G401.6 (cell line): ENCODE measurements at regions not wholly inside any gene's neighbourhood (a gene's known extent, or its start where the extent isn't known, plus 50 kb on each side); places are given as distances from the start of the nearest gene placed in this dataset.

Experiments used
- FAIRE-seq: peaks from 2 replicates; lab custom pipeline; 2012; peaks lifted over from hg19 to GRCh38; lab: Jason Lieb, UNC

DNA sequence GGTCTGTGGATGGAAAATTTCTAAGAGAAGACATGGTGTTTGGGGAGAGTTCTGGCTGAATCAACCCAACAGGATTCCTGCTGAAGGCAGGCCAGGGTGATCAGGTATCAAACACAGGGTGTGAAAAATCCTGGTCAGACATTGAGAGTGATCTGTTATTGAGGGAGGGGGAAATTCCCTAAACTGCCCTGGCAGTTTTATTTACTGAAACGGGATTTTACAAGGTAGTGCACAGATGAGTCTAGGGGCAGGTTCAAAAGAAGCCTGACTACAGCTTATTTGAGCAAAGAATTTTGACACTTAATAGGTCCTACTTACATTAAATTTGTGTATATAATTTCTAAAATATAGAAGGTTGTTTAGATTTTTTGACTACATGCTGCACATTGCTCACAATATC, 569.4 kb upstream of the RGS18 start:
- FAIRE-seq = no peak

DNA sequence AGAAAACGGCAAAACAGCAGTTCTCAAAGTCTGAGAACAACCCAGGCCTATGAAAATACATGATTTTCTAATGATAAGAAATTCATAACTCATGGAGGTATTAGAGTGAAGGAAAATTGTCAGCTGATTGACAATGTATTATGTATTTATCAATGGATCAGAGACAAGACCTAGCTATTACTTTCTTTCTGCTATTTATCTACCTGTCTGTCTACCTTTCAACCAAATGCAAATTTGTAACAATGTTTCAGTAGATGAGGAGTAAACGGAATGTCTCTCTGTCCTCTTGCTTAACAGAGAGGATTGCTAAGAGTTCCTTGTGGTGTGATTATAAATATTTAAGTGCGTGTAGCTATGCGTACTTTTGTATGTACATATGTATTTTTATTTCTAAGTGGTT, 568.7 kb upstream of the RGS18 start:
- no peak for FAIRE-seq

DNA sequence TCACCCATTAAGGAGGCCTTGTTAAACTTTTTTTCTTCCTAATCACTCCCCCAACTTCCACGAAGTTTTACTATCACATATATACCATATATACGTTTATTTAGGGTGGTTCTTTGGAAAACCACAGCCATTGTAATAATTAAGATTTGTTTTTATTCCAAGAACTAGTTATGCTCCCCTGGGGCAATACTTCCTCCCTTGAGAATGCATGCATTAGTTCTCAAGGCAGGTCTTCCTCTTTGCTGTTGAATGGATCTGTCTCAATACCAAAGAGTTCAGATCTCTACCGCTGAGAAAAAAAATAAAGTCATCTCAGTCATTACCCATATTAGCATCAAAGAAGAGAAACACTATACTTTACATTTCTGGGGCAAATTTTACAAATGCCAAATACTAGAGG, 567.7 kb upstream of the RGS18 start:
- FAIRE-seq = no peak

DNA sequence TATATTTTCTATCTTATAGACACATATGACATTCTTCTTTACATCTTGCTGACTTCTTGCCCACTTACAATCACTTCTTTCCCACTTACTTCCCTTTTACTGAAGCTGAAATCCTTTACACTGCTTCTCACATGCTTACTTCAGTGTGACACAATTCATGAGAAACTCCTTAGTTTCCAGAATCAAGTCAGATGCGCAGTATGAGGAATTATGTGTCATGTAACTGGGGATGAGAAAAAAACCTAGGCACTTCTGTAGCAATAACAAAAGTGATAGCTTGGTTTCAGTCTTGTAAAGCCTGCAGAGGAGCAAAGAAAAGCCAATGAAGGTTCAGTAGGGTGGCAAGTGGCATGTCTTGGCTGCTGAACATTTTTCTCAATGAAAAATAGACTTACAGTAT, 566.2 kb upstream of the RGS18 start:
- no peak for FAIRE-seq

DNA sequence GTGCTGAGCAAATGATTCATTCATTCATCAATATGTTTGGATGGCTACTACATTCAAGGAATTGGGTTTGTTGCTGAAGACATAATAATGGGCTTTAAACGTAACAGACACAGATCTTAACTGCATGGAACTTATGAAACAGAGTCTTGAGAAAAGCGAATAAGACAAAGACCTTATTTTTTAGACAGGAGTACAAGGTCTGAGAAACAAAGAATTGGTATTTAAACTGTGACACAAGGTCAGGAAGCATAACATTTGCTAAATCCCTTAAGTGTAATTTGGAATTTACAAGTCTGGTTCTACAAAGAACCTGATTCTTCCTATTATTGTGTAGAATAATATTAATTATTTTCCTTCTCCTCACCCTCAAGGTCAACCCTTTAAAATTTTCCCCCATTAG, 565.4 kb upstream of the RGS18 start:
- no peak for FAIRE-seq

DNA sequence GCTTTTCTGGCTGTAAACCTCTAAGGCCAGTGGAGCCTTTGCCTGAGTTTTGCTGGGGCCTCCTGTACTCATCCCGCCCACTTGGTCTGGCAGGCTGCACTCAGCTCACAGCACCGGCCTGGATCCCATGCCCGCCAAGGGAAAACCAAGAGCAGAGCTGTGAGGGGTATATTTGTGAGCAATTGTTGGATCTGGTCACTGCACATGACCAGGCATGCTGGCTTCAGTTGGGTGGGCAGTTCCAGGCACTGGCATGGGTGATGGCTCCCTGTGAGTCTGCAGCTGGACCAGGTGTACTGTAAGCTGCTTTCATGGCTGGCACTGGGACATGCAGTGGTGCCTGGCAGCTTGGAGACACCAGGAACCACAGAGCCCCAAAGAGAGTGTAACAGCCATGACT, 563.1 kb upstream of the RGS18 start:
- no peak for FAIRE-seq

DNA sequence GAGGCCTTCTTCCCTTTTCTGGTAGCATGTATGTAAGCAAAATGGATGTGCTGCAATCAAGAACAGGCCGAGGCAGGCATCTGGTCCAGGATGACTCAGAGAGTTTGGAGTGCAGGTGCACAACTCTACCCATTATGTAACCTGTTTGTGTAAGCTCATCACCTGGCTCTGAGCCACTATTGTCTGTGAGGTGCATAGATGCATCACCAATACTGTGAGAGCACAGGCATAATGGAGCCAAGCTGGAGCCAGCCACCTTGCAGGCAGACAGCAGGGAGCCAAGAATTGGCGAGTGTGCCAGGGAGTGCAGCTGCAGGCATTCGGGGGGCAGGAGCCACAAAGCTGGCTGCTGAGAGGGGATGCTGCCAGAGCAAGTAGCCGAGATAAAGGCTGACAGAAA, 549.9 kb upstream of the RGS18 start:
- no peak for FAIRE-seq

DNA sequence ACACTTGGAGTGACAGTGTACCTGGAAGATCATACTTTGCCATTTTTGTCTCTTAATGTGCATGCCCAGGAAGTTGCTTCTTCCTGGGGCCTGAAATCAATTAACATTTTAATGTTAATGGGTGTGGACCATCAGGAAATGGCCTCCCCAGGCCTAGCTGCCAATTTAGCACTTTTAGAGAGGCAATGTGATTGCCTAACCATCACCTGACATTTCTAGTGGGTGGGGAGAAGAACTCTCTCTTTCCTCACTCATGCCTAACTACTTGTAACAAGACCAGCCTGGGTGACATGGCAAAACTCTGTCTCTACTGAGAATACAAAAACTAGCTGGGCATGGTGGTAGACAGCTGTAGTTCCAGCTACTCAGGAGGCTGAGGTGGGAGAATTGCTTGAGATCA, 549.0 kb upstream of the RGS18 start:
- no peak for FAIRE-seq

DNA sequence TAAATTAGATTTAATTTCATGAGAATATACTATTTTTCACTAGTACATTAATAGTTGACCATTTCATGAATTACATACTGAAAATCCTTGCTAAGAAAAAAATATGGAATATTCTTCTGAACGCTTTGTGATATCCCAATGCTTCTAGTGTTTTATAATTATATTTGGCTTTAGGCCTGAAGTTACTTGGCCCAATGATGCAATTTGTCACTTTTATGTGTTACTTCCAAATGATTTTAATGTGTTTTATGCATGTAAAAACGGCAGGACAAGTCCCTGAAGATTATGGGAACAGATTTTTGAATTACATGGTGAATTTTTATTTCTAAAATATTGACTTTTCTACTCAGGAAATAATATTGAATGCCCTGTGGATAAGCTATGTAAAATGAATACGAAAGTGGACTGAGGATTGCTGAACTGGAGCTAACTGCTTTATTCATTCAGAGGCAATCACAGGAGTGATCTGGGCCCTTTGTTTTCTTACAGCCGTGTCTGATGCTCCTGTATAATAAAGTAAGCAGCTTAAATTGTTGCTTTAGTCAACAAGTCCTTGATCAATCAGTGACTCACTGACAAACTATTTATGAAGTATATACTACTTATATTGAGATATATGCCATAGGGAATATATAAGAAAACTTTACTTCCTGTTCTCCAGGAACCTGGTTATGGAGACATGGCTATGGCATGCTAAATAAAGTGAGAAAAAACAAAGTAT, 543.0 kb upstream of the RGS18 start:
- FAIRE-seq = no peak

DNA sequence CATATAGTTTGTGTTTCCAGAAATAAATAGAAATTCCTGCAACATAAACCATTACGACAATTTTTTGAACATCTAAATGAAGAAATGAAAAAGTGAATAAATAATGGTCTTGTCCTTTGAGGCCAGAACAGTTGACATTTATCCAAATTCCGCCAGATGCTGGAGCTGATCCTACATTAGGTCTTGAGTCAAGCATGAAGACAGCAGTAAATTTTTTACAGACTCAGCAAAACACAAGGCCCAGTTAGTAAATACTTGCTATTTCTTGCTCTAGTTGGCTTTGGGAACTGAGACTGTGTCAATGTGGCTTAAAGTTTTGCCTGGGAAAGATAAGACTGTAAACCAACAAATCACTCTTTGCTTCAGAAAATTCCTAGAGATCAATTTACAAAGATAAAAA, 540.1 kb upstream of the RGS18 start:
- no peak for FAIRE-seq

DNA sequence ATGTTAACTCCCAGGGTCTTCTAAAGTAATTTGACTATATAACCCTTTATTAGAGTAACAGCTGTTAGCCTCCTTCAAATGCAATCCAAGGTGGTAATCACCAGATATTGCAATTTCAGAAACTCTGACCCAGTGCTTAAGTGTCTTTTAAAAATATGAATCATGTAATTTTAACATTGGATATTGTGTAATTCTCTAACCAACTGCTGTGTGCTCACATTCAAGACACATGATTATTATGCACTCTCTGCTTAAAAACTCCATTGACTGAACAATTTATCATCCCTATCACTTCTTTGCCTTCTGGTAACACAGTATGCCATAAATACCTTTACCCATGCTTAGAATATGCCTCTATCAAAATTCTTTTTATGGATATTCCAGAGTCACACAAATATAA, 537.4 kb upstream of the RGS18 start:
- no peak for FAIRE-seq

DNA sequence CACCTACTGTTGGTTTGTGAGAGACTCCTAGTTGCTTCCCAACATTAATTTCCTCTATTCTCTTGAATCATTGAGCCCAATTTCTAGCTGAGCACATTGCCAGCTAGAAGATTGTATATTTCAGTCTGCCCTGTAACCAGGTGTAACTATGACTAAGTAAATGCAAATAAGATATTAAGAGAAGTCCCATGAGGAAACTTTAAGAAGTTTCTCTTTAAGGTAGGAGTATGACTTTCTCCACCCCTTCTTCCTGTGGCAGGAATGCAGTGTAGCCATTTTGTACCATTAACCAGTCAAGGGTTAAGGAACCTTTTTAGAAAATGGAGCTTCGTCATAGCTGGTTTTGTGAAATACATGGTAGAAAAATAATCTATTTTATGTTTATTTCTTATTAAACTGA, 534.2 kb upstream of the RGS18 start:
- FAIRE-seq = no peak

DNA sequence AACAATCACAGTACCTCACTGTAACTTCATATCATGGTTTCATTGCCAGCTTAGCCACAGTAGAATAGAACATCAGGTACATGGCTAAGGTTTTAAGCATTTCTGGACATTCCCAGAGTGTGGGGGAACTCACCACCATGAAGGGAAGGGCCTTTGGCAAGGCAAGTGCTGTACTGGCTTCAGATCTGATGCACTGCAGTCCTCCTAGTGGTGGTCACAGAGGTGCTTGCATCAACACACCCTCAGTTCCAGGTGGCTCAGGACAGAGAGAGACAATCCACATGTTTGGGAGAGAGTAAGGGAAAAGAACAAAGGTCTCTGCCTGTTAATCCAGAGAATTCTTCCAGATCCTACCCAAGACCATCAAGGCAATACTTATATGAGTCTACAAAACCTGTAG, 528.4 kb upstream of the RGS18 start:
- FAIRE-seq = no peak

DNA sequence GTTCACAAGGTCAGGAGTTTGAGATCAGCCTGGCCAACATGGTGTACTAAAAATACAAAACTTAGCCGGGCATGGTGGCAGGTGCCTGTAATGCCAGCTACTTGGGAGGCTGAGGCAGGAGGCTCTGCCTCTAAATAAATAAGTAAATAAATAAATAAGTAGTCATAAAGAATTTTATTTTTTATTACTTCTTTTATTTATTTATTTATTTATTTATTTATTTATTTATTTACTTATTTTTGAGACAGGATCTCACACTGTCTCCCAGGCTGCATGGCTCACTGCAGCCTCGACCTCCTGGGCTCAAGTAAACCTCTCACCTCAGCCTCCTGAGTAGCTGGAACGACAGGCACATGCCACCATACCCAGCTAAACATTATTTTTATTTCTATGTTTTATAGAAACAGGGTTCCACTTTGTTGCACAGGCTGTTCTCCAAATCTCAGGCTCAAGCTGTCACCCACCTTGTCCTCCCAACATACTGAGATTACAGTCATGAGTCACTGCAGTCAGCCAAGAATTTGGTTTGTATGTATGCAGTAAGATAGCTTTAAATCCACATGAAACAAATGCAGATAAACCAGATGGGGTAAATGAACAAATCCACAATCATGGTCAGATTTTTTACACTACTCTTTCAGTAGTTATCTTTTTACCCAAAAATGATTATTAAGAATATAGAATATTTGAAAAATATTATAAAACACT, 523.3 kb upstream of the RGS18 start:
- no peak for FAIRE-seq

DNA sequence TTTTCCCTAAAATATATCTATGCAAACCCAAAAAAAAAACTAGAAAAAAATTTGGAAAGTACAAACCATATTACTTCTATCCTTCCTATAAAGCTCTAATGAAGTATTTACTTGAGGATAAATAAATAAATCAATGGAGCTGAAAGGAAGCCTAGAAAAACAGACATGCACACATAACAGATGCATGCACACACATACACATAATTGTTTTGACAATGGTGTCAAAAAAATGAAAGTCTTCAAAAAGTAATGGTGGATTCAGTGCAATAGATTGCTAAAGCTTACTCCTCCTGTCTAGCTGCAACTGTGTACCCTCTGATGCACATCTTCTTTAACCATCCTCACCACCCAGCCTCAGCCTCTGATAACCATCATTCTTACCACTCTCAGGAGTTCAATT, 521.9 kb upstream of the RGS18 start:
- no peak for FAIRE-seq

DNA sequence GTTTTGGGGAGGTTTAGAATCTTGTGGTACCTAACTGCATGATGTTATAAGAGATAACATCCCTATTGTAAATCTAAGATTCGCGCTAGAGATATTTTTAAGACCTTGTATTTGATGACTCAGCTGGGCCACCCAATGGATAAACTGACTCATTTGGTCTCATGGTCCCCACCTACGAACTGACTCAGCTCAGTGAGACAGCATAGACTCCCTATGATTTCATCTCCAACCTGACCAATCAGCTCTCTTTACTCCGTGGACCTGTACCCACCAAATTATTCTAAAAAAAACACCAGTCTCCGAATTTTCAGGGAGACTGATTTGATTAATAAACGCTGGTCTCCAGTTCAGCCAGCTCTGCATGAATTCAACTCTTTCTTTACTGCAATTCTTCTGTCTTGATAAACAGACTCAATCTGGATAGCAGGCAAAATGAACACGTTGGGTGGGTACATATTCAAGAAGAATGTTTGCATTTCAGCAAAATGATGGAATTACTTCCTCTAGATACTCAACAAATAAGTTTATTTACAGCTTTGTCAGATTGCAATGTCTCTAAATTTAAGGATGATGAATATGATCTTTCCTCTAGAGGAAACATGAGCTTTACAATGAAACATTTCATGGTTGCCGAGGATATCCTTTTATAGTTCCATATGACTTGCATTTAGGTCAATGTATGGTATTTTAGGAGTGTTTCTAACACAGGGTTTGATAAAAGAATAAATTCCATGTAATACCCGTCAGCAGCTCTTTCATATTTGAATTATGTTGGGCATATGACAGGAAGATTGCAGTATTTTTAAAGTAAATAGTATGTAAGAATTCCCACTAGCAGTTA, 516.6 kb upstream of the RGS18 start:
- no peak for FAIRE-seq

DNA sequence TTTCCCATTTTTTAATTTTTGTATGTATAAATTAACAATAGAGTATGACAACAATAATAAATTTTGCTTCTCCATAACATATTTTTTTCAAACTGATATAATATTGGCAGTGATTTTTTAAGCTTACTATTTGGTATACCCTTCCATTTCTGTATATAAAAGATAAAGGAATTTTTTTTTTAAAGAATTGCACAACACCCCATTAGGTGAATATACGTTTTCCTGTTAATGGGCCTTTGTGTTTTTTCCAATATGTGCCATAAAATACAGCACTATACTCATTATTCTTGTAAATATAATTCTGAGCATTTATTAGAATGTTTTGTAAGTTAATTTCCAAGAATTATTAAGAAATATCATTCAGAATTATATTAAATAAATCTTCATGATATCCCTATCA, 515.2 kb upstream of the RGS18 start:
- FAIRE-seq = peak; percentile 41

DNA sequence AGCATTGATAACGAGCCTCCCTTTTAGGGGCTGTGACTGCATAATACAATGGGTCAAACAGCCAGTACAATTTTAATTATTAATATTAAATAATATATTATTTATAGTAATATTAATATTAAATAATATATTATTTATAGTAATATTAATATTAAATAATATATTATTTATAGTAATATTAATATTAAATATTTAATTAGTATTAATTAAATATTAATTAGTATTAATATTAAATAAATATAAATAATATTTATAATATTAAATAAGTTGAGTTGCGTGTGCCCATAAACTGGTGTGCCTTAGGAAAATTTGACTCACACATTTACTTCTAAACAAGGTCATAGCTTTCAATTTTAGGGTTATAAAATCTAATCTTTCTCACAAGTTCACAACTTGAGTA, 509.3 kb upstream of the RGS18 start:
- peak; percentile 99 for FAIRE-seq

DNA sequence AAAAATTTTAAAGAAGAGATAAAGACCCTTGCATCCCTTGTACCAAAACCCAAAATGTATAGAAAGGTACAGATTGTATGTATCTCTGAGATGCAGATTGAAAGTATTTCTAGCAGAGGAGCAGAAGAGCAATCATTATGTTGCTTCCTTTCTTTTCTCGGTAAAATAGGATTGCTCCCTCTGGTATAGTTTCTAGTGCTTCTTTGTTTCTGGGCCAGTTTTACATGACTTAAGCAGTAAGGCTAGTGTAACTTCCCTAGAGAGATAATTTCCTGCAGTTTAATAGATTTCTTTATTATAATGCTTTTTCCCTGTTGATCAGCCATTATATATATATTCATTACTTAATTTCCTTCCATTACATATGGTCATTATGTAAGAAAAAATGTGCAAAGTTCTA, 496.2 kb upstream of the RGS18 start:
- FAIRE-seq = no peak

DNA sequence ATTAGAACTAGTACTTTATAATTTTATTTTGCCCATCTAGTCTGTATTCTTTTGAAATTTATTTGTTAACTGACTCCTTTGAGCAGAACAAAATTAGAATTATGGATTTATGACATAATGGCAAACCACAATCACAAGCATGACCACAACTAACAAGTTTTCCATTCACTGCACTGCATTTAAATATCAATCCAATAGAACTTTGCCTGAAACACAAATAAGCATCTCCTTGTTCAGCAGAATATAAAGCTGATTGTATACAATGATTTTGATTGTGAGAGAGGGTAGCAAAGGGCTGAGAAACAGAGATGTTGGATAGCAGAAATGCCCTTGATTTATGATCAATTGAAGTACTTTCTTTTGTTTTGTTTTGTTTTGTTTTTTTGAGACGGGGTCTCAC, 495.5 kb upstream of the RGS18 start:
- no peak for FAIRE-seq

DNA sequence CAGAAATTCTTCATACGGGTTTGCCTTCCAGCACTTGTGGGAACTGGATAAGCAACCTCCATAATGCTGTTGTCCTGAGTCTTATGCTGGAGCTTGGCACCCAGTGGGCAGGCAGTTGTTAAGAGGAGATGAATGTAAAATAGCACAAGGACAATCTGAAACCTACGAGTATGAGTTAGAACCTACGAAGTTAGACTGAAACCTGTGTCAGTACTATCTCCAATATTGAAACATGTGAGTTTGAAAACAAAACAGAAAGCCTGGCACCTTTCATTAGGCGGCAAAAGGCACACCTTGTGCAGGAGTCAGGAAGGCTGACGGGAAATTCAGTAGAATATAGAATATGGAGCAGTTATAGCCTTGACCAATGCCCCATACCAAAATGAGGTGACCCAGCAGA, 489.7 kb upstream of the RGS18 start:
- no peak for FAIRE-seq

DNA sequence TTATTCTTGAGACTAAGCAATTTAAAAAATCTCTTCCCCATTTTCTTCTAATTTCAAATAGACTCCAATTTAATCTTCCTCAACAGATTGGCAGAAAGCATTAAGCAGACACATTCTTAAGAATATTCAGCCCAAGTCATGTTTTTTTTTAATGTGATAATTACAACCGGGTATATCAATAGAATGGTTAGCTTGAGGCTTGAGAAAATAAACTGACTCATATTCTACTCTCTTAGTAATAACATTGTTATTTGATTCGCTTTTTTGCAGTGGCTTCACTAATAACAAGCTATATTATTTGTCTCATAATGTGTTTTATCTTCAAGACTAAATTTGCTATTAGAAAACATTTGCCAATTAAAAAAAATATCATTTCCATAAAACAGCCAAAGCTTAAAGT, 488.6 kb upstream of the RGS18 start:
- FAIRE-seq = no peak

DNA sequence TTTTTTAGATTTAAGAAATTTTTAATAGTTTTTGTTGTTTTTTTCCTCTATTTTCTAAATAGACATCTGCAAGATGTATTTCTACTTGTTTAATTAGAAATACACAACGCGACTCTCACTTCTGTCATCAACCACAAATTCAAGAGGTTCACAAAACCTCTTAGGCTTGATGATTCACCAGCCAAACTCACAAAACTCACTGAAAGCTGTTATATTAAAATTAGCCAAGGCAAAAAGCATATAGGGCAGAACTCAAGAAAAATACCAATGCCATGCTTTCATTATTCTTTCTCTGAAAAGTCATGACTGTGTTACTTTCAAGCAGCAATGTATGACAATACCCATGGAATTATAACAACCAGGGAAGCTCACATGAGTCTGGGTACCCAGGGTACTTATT, 487.0 kb upstream of the RGS18 start:
- FAIRE-seq = peak; percentile 37
